A673 (cell line): ENCODE measurements at regions not wholly inside any gene's neighbourhood (a gene's known extent, or its start where the extent isn't known, plus 50 kb on each side); places are given as distances from the start of the nearest gene placed in this dataset.

ENCODE experiments used
- BruUV-seq: library from RNA; stranded (reverse); fragments of 400-500 nt; replicated peaks from 2 replicates; lab custom pipeline; 2021; lab: Mats Ljungman, UMichigan
- CTCF ChIA-PET: fragments of 300-600 bp; sonication (Branson Sonifier 250); formaldehyde crosslinking; loops from one replicate; lab custom pipeline; 2022; ENCODE audit warnings: antibody characterized with exemption; lab: Charles Lee
- POLR2A ChIA-PET: fragments of 300-600 bp; sonication (Branson Sonifier 250); formaldehyde crosslinking; loops from one replicate; lab custom pipeline; 2022; ENCODE audit warnings: antibody characterized with exemption; ENCODE audit not compliant: low non-redundant PET; lab: Charles Lee
- DNase-seq: peaks from one replicate; pipeline ENCODE4 v3.0.0-alpha.2; 2015; ENCODE audit warnings: low spot score
- H3K27ac ChIP-seq: fragments of 200-600 bp; sonication (generic); 2 replicates; pipeline ENCODE4 v1.5.1; 2016; ENCODE audit warnings: mixed run types, low read depth, mild to moderate bottlenecking, mixed read lengths, antibody characterized with exemption, low read length; ENCODE audit not compliant: poor library complexity, severe bottlenecking
- H3K27me3 ChIP-seq: fragments of 200-600 bp; sonication (generic); replicated peaks from 2 replicates; pipeline ENCODE4 v1.6.1; 2017; ENCODE audit warnings: mixed run types, low read depth, mild to moderate bottlenecking, mixed read lengths, antibody characterized with exemption, low read length; ENCODE audit not compliant: insufficient read depth, poor library complexity
- H3K36me3 ChIP-seq: fragments of 200-600 bp; sonication (generic); 2 replicates; pipeline ENCODE4 v1.6.1; 2016; ENCODE audit warnings: mixed run types, mild to moderate bottlenecking, mixed read lengths, antibody characterized with exemption, low read length; ENCODE audit not compliant: insufficient read depth, poor library complexity, severe bottlenecking
- H3K4me1 ChIP-seq: fragments of 200-600 bp; sonication (generic); 2 replicates; pipeline ENCODE4 v1.6.1; 2017; ENCODE audit warnings: mixed run types, mild to moderate bottlenecking, mixed read lengths, antibody characterized with exemption, low read length; ENCODE audit not compliant: insufficient read depth, poor library complexity, severe bottlenecking
- H3K4me3 ChIP-seq: fragments of 200-600 bp; sonication (generic); 2 replicates; pipeline ENCODE4 v1.5.1; 2016; ENCODE audit warnings: low read depth, mixed run types, mild to moderate bottlenecking, mixed read lengths, low read length; ENCODE audit not compliant: poor library complexity, severe bottlenecking
- H3K9me3 ChIP-seq: fragments of 200-600 bp; sonication (generic); 2 replicates; pipeline ENCODE4 v1.6.1; 2016; ENCODE audit warnings: mixed run types, low read depth, mild to moderate bottlenecking, mixed read lengths, antibody characterized with exemption, low read length; ENCODE audit not compliant: poor library complexity, severe bottlenecking
- CTCF ChIP-seq: fragments of 300-800, 200-600 bp; sonication (generic); conservative IDR thresholded peaks from 2 replicates; pipeline ENCODE4 v1.5.1; 2017; ENCODE audit warnings: low read depth, mild to moderate bottlenecking, antibody characterized with exemption, low read length, moderate library complexity, mixed read lengths
- EZH2 ChIP-seq: fragments of 200-600 bp; sonication (generic); IDR thresholded peaks from 2 replicates; pipeline ENCODE4 v1.6.1; 2017; ENCODE audit warnings: borderline replicate concordance, low read depth, mild to moderate bottlenecking, mixed read lengths, antibody characterized with exemption, low read length; ENCODE audit not compliant: poor library complexity, severe bottlenecking
- intact Hi-C: fragments of 100-400 bp; cut with micrococcal nuclease; formaldehyde crosslinking; loops from one replicate; pipeline ENCODE4 v1.10.0; 2022; ENCODE audit not compliant: unreplicated experiment

GRCh38 chr9:80208696-80209095, 636.9 kb downstream of the TLE4 start:
- POLR2A ChIA-PET = no interaction called here
- intact Hi-C loops = no loop called here
- Histone ChIP-seq H3K4me3 (no peak overlapping the region), H3K36me3 (no peaks in the 10 kb centered on the region), H3K4me1 (no peaks in the 10 kb centered on the region), H3K27ac (no peak overlapping the region), H3K9me3 (no peaks in the 10 kb centered on the region), H3K27me3 (no peaks in the 10 kb centered on the region)
- TF ChIP-seq CTCF (no peak), EZH2 (no peak)
- CTCF ChIA-PET = interaction anchor here (0.7 kb wide), 1 partner anchor 442 kb away, joined by 4 read pairs; no protein-coding TSS in a partner anchor
- DNase-seq = no peak
- no TSS peak for BruUV-seq

GRCh38 chr9:80204054-80204453, 632.3 kb downstream of the TLE4 start:
- BruUV-seq = no TSS peak
- no peaks in the 10 kb centered on the region for H3K9me3 ChIP-seq
- H3K36me3 ChIP-seq = no peaks in the 10 kb centered on the region
- TF ChIP-seq CTCF (no peak), EZH2 (no peak)
- no peaks in the 10 kb centered on the region for H3K27me3 ChIP-seq
- intact Hi-C loops = no loop called here
- no peaks in the 10 kb centered on the region for H3K4me1 ChIP-seq
- H3K4me3 ChIP-seq = no peak overlapping the region
- ChIA-PET CTCF (no interaction called here), POLR2A (no interaction called here)
- no peak for DNase-seq
- no peak overlapping the region for H3K27ac ChIP-seq

GRCh38 chr9:80197661-80198060, 625.9 kb downstream of the TLE4 start:
- H3K4me1 ChIP-seq = no peaks in the 10 kb centered on the region
- no peaks in the 10 kb centered on the region for H3K36me3 ChIP-seq
- H3K27me3 ChIP-seq = no peaks in the 10 kb centered on the region
- no peaks in the 10 kb centered on the region for H3K9me3 ChIP-seq
- POLR2A ChIA-PET = no interaction called here
- no TSS peak for BruUV-seq
- no peak for TF ChIP-seq EZH2
- no peak for TF ChIP-seq CTCF
- CTCF ChIA-PET = no interaction called here
- intact Hi-C loops = no loop called here
- DNase-seq = no peak
- no peak overlapping the region for H3K4me3 ChIP-seq
- no peak overlapping the region for H3K27ac ChIP-seq
